ENCODE measurements at regions not wholly inside any gene's neighbourhood (a gene's known extent, or its start where the extent isn't known, plus 50 kb on each side); places are given as distances from the start of the nearest gene placed in this dataset.

DNA sequence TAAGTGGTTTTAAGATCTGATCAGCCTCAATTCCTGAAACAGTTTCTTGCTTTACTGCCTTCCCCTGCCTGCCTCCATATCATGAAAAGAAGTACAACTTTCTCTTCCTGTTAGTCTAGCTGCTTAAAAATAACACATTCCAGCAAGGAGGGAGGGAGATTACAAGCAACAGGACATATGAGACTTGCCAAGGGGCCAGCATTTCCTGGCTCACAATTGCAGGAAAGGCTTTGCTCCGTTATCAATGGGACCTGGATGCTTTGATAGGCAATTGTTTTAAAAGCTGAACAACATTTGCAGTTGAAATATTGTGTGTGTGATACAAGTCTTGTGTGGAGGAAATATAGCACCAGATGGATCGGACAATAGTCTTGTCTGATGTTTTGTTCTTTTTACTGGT, 425.0 kb downstream of the FAT4 start:
- DNase-seq: no peak
- intact Hi-C loops (cut with DNase I): no loop called here

DNA sequence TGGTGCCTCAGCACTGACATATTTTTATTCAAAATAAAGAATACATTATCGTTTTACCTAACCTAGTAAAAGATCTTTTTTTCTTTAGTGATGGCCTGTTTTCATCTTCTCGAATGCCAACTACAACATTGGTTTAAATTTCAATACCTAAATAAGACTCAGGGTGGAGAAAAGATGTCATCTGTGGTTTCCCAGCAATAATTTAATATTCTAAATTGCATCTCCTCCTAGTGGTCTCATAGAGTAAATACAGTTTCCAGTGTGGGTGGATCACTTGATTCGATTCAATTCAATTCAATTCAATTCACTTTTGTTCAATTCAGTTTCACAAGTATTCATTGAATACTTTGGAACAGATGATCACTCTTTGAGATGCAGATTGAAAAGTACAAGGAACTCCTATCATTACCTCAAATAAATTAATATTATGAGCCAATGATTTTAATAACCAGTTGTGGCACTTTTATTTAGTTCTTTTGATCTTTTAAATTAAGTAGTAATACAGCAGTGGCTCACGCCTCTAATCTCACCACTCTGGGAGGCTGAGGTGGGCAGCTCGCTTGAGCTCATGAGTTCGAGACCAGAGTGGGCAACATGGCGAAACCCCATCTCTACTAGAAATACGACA, 427.2 kb downstream of the FAT4 start:
- intact Hi-C loops (cut with DNase I): no loop called here
- Histone ChIP-seq H3K36me3 (no peaks in the 10 kb centered on the region), H3K4me1 (ENCODE audit: insufficient read depth) (peaks cover 3% of the 10 kb centered on the region), H3K27ac (no peak overlapping the region), H3K27me3 (no peaks in the 10 kb centered on the region), H3K4me3 (no peak overlapping the region), H3K9me3 (no peaks in the 10 kb centered on the region)
- DNase-seq: no peak
- 78 to 88% (median 82%) methylated on average over 8 of the region's 8 CpGs for WGBS, 3 donors
- TF ChIP-seq EP300 (IDR thresholded peaks at IDR 0.05): no peak
- no peak for TF ChIP-seq CTCF (IDR thresholded peaks at IDR 0.05)
- TF ChIP-seq POLR2A (IDR thresholded peaks at IDR 0.05): no peak

More for the DNA sequence above, 425.0 kb downstream of the FAT4 start:
- no peak for TF ChIP-seq EP300 (IDR thresholded peaks at IDR 0.05)
- no peak for TF ChIP-seq POLR2A (IDR thresholded peaks at IDR 0.05)
- no peak for TF ChIP-seq CTCF (IDR thresholded peaks at IDR 0.05)
- Histone ChIP-seq H3K4me3 (no peak overlapping the region), H3K9me3 (no peaks in the 10 kb centered on the region), H3K27ac (no peak overlapping the region), H3K4me1 (ENCODE audit: insufficient read depth) (peaks cover 3% of the 10 kb centered on the region), H3K36me3 (no peaks in the 10 kb centered on the region), H3K27me3 (no peaks in the 10 kb centered on the region)
- 3 to 17% (median 7%) methylated on average over 2 of the region's 2 CpGs for WGBS, 3 donors

- WGBS, 3 donors: 95 to 98% (median 96%) methylated on average over 14 to 23 of the region's 23 CpGs
- Histone ChIP-seq H3K27me3 (no peaks in the 10 kb centered on the region), H3K4me3 (no peak overlapping the region), H3K4me1 (ENCODE audit: insufficient read depth) (no peaks in the 10 kb centered on the region), H3K9me3 (no peaks in the 10 kb centered on the region), H3K36me3 (no peaks in the 10 kb centered on the region), H3K27ac (no peak overlapping the region)
- intact Hi-C loops (cut with DNase I): loop anchor here in 1 of 4 donors (5.0 kb wide), 1 partner anchor 433 kb away; the partner anchor contains the start of gene FAT4
- TF ChIP-seq CTCF (IDR thresholded peaks at IDR 0.05): no peak
- no peak for TF ChIP-seq EP300 (IDR thresholded peaks at IDR 0.05)
- no peak for TF ChIP-seq POLR2A (IDR thresholded peaks at IDR 0.05)
- DNase-seq: no peak
Observed at GRCh38 chr4:125744891-125745364, 430.2 kb downstream of the FAT4 start.

GRCh38 chr4:125749354-125749753, 434.6 kb downstream of the FAT4 start:
- Histone ChIP-seq H3K4me1 (ENCODE audit: insufficient read depth) (no peaks in the 10 kb centered on the region), H3K36me3 (no peaks in the 10 kb centered on the region), H3K27ac (no peak overlapping the region), H3K27me3 (no peaks in the 10 kb centered on the region), H3K9me3 (no peaks in the 10 kb centered on the region), H3K4me3 (no peak overlapping the region)
- no peak for DNase-seq
- intact Hi-C loops (cut with DNase I): loop anchor here in 1 of 4 donors (5.0 kb wide), 1 partner anchor 437 kb away; the partner anchor contains the start of gene FAT4
- TF ChIP-seq POLR2A (IDR thresholded peaks at IDR 0.05) (no peak), EP300 (IDR thresholded peaks at IDR 0.05) (no peak), CTCF (IDR thresholded peaks at IDR 0.05) (no peak)
